Fibroblast of lung (primary cell): ENCODE measurements at regions not wholly inside any gene's neighbourhood (a gene's known extent, or its start where the extent isn't known, plus 50 kb on each side); places are given as distances from the start of the nearest gene placed in this dataset.

Experiments used
- EZH2 ChIP-seq: IDR thresholded peaks from 2 replicates; pipeline ENCODE4 v1.5.1; 2012; ENCODE audit warnings: low read length, control low read depth, mild to moderate bottlenecking; ENCODE audit errors: missing control alignments
- TF ChIP-seq, protein P1 (sequence below), 2 donors: IDR thresholded peaks in 1 of 2; conservative IDR thresholded peaks in 1 of 2; 1 replicate in 1 of 2; 2 replicates in 1 of 2; pipeline ENCODE4 v1.5.1; 2011 to 2012; ENCODE audit warnings: low read length in 2 of 2, control low read depth in 1 of 2, inconsistent platforms in 1 of 2, low read depth in 1 of 2, mild to moderate bottlenecking in 1 of 2

DNA sequence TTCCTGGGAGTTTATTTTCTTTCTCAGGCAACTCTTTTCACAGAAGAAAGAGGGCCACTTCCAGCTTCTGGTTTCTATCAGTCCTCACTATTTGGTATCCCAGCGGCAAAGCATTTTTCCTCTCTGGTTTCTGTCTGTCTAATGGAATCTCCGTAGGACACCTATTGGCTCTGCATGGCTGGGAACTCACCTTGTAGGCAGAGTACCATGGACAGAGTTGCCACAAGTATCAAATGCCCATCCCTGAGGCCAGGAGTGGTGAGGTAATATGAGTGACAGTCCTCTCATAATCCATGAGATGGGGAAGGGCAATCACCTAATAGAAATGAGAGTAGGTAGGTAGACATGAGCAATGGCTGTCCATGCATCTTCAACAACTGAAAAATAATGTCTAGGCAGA is 369.5 kb upstream of the PIK3C3 start:
- no peak for TF ChIP-seq EZH2
- TF ChIP-seq, protein P1, sequence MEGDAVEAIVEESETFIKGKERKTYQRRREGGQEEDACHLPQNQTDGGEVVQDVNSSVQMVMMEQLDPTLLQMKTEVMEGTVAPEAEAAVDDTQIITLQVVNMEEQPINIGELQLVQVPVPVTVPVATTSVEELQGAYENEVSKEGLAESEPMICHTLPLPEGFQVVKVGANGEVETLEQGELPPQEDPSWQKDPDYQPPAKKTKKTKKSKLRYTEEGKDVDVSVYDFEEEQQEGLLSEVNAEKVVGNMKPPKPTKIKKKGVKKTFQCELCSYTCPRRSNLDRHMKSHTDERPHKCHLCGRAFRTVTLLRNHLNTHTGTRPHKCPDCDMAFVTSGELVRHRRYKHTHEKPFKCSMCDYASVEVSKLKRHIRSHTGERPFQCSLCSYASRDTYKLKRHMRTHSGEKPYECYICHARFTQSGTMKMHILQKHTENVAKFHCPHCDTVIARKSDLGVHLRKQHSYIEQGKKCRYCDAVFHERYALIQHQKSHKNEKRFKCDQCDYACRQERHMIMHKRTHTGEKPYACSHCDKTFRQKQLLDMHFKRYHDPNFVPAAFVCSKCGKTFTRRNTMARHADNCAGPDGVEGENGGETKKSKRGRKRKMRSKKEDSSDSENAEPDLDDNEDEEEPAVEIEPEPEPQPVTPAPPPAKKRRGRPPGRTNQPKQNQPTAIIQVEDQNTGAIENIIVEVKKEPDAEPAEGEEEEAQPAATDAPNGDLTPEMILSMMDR (conservative IDR thresholded peaks at IDR 0.05 in 1 of 2, IDR thresholded peaks at IDR 0.05 in 1 of 2; ENCODE audit: low read depth in 1 of 2, low read length in 2 of 2), result no peak
